ENCODE measurements at regions not wholly inside any gene's neighbourhood (a gene's known extent, or its start where the extent isn't known, plus 50 kb on each side); places are given as distances from the start of the nearest gene placed in this dataset.

GRCh38 chr12:124169577-124170284 is 125.2 kb upstream of the RFLNA start:
- H3K4me3 Mint-ChIP-seq: no peak overlapping the region

GRCh38 chr12:124170760-124171159 is 124.1 kb upstream of the RFLNA start:
- 92% methylated on average over 5 of the region's 5 CpGs for WGBS (ENCODE audit: insufficient coverage)
- no peaks in the 10 kb centered on the region for H3K9me3 Mint-ChIP-seq (ENCODE audit: insufficient read depth)

More at GRCh38 chr12:124169577-124170284, 125.2 kb upstream of the RFLNA start:
- no peak overlapping the region for H3K4me3 ChIP-seq (ENCODE audit: control extremely low read depth in 1 of 5, extremely low read depth in 1 of 5, insufficient read depth in 1 of 5, low read depth in 2 of 5, low read length in 4 of 5)
- H3K4me1 Mint-ChIP-seq: no peaks in the 10 kb centered on the region
- ChIA-PET CTCF (no interaction called here), POLR2A (no interaction called here)
- no peak overlapping the region for H3K27ac ChIP-seq (ENCODE audit: low read length in 2 of 2)
- no peaks in the 10 kb centered on the region for H3K36me3 ChIP-seq (replicated peaks in 1 of 2; ENCODE audit: control extremely low read depth in 1 of 2, control insufficient read depth in 1 of 2, extremely low read depth in 1 of 2, insufficient read depth in 2 of 2, low read length in 1 of 2)
- no peaks in the 10 kb centered on the region for H3K79me2 ChIP-seq (ENCODE audit: control insufficient read depth, insufficient read depth, low read length)
- TF ChIP-seq, protein P1, sequence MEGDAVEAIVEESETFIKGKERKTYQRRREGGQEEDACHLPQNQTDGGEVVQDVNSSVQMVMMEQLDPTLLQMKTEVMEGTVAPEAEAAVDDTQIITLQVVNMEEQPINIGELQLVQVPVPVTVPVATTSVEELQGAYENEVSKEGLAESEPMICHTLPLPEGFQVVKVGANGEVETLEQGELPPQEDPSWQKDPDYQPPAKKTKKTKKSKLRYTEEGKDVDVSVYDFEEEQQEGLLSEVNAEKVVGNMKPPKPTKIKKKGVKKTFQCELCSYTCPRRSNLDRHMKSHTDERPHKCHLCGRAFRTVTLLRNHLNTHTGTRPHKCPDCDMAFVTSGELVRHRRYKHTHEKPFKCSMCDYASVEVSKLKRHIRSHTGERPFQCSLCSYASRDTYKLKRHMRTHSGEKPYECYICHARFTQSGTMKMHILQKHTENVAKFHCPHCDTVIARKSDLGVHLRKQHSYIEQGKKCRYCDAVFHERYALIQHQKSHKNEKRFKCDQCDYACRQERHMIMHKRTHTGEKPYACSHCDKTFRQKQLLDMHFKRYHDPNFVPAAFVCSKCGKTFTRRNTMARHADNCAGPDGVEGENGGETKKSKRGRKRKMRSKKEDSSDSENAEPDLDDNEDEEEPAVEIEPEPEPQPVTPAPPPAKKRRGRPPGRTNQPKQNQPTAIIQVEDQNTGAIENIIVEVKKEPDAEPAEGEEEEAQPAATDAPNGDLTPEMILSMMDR (IDR thresholded peaks at IDR 0.05): no peak
- no peak for TF ChIP-seq EZH2 (IDR thresholded peaks at IDR 0.05; ENCODE audit: borderline replicate concordance, insufficient read depth, low read depth, low read length, poor library complexity, severe bottlenecking)
- H2AFZ ChIP-seq (ENCODE audit: insufficient read depth, low read depth, low read length, poor library complexity, severe bottlenecking): no peak overlapping the region
- peaks cover 7% of the 10 kb centered on the region for H3K27me3 Mint-ChIP-seq
- peaks cover 0 to 4% (median 0%) of the 10 kb centered on the region in 4 experiments for H3K27me3 ChIP-seq (replicated peaks in 1 of 4; ENCODE audit: control extremely low read depth in 1 of 4, control insufficient read depth in 3 of 4, insufficient read depth in 4 of 4, low read length in 3 of 4)
- H3K4me1 ChIP-seq (ENCODE audit: control insufficient read depth in 2 of 2, insufficient read depth in 2 of 2, low read length in 2 of 2): no peaks in the 10 kb centered on the region
- no peak overlapping the region for H3K9ac ChIP-seq (ENCODE audit: low read length)
- no peaks in the 10 kb centered on the region for H4K20me1 ChIP-seq (ENCODE audit: control insufficient read depth, insufficient read depth, low read length, poor library complexity, severe bottlenecking)
- DNase-seq (no peak), ATAC-seq (ENCODE audit: low read depth) (no peak)
- H3K9me3 ChIP-seq (ENCODE audit: control extremely low read depth in 1 of 3, control insufficient read depth in 2 of 3, insufficient read depth in 1 of 3, low read length in 2 of 3): peaks cover 0 to 7% (median 0%) of the 10 kb centered on the region in 3 donors
- no peak overlapping the region for H3K27ac Mint-ChIP-seq
- H3K4me2 ChIP-seq (replicated peaks; ENCODE audit: low read depth, low read length, poor library complexity, severe bottlenecking): no peak overlapping the region
- intact Hi-C loops (cut with micrococcal nuclease): no loop called here
- WGBS (ENCODE audit: insufficient coverage): no CpG with 5 or more reads among the region's 4 CpGs
- peaks cover 7% of the 10 kb centered on the region for H3K9me3 Mint-ChIP-seq (ENCODE audit: insufficient read depth)

More at GRCh38 chr12:124170760-124171159, 124.1 kb upstream of the RFLNA start:
- no peak overlapping the region for H3K27ac Mint-ChIP-seq
- no peak overlapping the region for H3K4me2 ChIP-seq (replicated peaks; ENCODE audit: low read depth, low read length, poor library complexity, severe bottlenecking)
- H3K27me3 Mint-ChIP-seq: peaks cover 7% of the 10 kb centered on the region
- H3K27me3 ChIP-seq (replicated peaks in 1 of 4; ENCODE audit: control extremely low read depth in 1 of 4, control insufficient read depth in 3 of 4, insufficient read depth in 4 of 4, low read length in 3 of 4): peaks cover 0 to 4% (median 0%) of the 10 kb centered on the region in 4 experiments
- no peak overlapping the region for H3K27ac ChIP-seq (ENCODE audit: low read length in 2 of 2)
- ChIA-PET POLR2A (no interaction called here), CTCF (no interaction called here)
- H3K4me3 Mint-ChIP-seq: no peak overlapping the region
- no peak overlapping the region for H3K9ac ChIP-seq (ENCODE audit: low read length)
- no peak for ATAC-seq (ENCODE audit: low read depth)
- no peak overlapping the region for H3K4me3 ChIP-seq (ENCODE audit: control extremely low read depth in 1 of 5, extremely low read depth in 1 of 5, insufficient read depth in 1 of 5, low read depth in 2 of 5, low read length in 4 of 5)
- no peaks in the 10 kb centered on the region for H3K79me2 ChIP-seq (ENCODE audit: control insufficient read depth, insufficient read depth, low read length)
- H2AFZ ChIP-seq (ENCODE audit: insufficient read depth, low read depth, low read length, poor library complexity, severe bottlenecking): no peak overlapping the region
- no peaks in the 10 kb centered on the region for H3K4me1 ChIP-seq (ENCODE audit: control insufficient read depth in 2 of 2, insufficient read depth in 2 of 2, low read length in 2 of 2)
- intact Hi-C loops (cut with micrococcal nuclease): no loop called here
- peaks cover 0 to 7% (median 0%) of the 10 kb centered on the region in 3 donors for H3K9me3 ChIP-seq (ENCODE audit: control extremely low read depth in 1 of 3, control insufficient read depth in 2 of 3, insufficient read depth in 1 of 3, low read length in 2 of 3)
- H4K20me1 ChIP-seq (ENCODE audit: control insufficient read depth, insufficient read depth, low read length, poor library complexity, severe bottlenecking): no peaks in the 10 kb centered on the region
- H3K4me1 Mint-ChIP-seq: no peaks in the 10 kb centered on the region
- no peak for TF ChIP-seq EZH2 (IDR thresholded peaks at IDR 0.05; ENCODE audit: borderline replicate concordance, insufficient read depth, low read depth, low read length, poor library complexity, severe bottlenecking)
- TF ChIP-seq, protein P1 (IDR thresholded peaks at IDR 0.05): no peak
- no peak for DNase-seq
- H3K36me3 ChIP-seq (replicated peaks in 1 of 2; ENCODE audit: control extremely low read depth in 1 of 2, control insufficient read depth in 1 of 2, extremely low read depth in 1 of 2, insufficient read depth in 2 of 2, low read length in 1 of 2): no peaks in the 10 kb centered on the region

Measured in B cell (primary cell).